Liver (tissue), 8 donors: ENCODE measurements at regions not wholly inside any gene's neighbourhood (a gene's known extent, or its start where the extent isn't known, plus 50 kb on each side); places are given as distances from the start of the nearest gene placed in this dataset.

Experiments
- DNase-seq: peaks from one replicate; pipeline ENCODE4 v3.0.0-alpha.2; 2017; ENCODE audit warnings: low spot score
- H3K27ac ChIP-seq, 2 donors: one replicate each; pipeline ENCODE4 v1.7.0; 2013; ENCODE audit warnings: inconsistent platforms in 2 of 2, low read length in 2 of 2, control low read depth in 1 of 2, low read depth in 1 of 2, mild to moderate bottlenecking in 1 of 2
- H3K27me3 ChIP-seq, 4 donors: one replicate each; pipeline versions ENCODE4 v1.6.1 to v1.7.0; 2013; ENCODE audit warnings: low read length in 3 of 4, inconsistent platforms in 1 of 4, mild to moderate bottlenecking in 1 of 4, moderate library complexity in 1 of 4; ENCODE audit not compliant: control insufficient read depth in 4 of 4, insufficient read depth in 4 of 4
- H3K36me3 ChIP-seq, 4 donors: one replicate each; pipeline versions ENCODE4 v1.6.1 to v1.7.0; 2013; ENCODE audit warnings: low read length in 3 of 4, mild to moderate bottlenecking in 3 of 4, low read depth in 1 of 4, moderate library complexity in 1 of 4; ENCODE audit not compliant: control insufficient read depth in 4 of 4, insufficient read depth in 3 of 4
- H3K4me1 ChIP-seq, 4 donors: one replicate each; pipeline versions ENCODE4 v1.6.1 to v1.7.0; 2013; ENCODE audit warnings: low read length in 3 of 4, mild to moderate bottlenecking in 3 of 4, moderate library complexity in 1 of 4; ENCODE audit not compliant: control insufficient read depth in 4 of 4, insufficient read depth in 4 of 4
- H3K4me3 ChIP-seq, 3 donors: one replicate each; pipeline versions ENCODE4 v1.6.1 to v1.7.0; 2013; ENCODE audit warnings: low read length in 3 of 3, control low read depth in 1 of 3, low read depth in 1 of 3, mild to moderate bottlenecking in 1 of 3
- H3K9ac ChIP-seq, 2 donors: one replicate each; pipeline ENCODE4 v1.7.0; 2013; ENCODE audit warnings: low read length in 2 of 2, mild to moderate bottlenecking in 2 of 2, moderate library complexity in 2 of 2, control low read depth in 1 of 2, low read depth in 1 of 2
- H3K9me3 ChIP-seq, 4 donors: one replicate each; pipeline versions ENCODE4 v1.6.1 to v1.7.0; 2013; ENCODE audit warnings: low read length in 3 of 4; ENCODE audit not compliant: control insufficient read depth in 4 of 4
- ATF3 ChIP-seq: IDR thresholded peaks from 2 replicates; pipeline ENCODE4 v1.6.1; 2016; ENCODE audit warnings: antibody characterized with exemption
- CTCF ChIP-seq: fragments of 150-350 bp; IDR thresholded peaks from 2 replicates; pipeline ENCODE4 v1.5.1; 2017; ENCODE audit warnings: improper control_type of control experiment, low read depth, low read length; ENCODE audit not compliant: missing input control
- EGR1 ChIP-seq, 2 donors: IDR thresholded peaks; 2 replicates each; pipeline ENCODE4 v1.6.1; 2016 to 2018; ENCODE audit warnings: antibody characterized with exemption in 2 of 2, low read depth in 2 of 2
- FOXA1 ChIP-seq: IDR thresholded peaks from 2 replicates; pipeline ENCODE4 v1.6.1; 2016; ENCODE audit warnings: antibody characterized with exemption
- GABPA ChIP-seq, 2 donors: IDR thresholded peaks in 1 of 2; conservative IDR thresholded peaks in 1 of 2; 2 replicates each; pipeline ENCODE4 v1.6.1; 2016; ENCODE audit warnings: antibody characterized with exemption in 2 of 2, mild to moderate bottlenecking in 1 of 2, moderate library complexity in 1 of 2
- HNF4A ChIP-seq, 2 donors: conservative IDR thresholded peaks; 2 replicates each; pipeline ENCODE4 v1.6.1; 2016; ENCODE audit warnings: antibody characterized with exemption in 2 of 2, mild to moderate bottlenecking in 2 of 2
- HNF4G ChIP-seq: IDR thresholded peaks from 2 replicates; pipeline ENCODE4 v1.6.1; 2016; ENCODE audit warnings: antibody characterized with exemption
- JUND ChIP-seq, 2 donors: IDR thresholded peaks; 2 replicates each; pipeline ENCODE4 v1.6.1; 2016; ENCODE audit warnings: antibody characterized with exemption in 2 of 2
- MAX ChIP-seq: IDR thresholded peaks from 2 replicates; pipeline ENCODE4 v1.6.1; 2016; ENCODE audit warnings: antibody characterized with exemption
- RAD21 ChIP-seq, 2 donors: IDR thresholded peaks; 2 replicates each; pipeline ENCODE4 v1.6.1; 2016; ENCODE audit warnings: antibody characterized with exemption in 2 of 2, mild to moderate bottlenecking in 2 of 2
- SP1 ChIP-seq: IDR thresholded peaks from 2 replicates; pipeline ENCODE4 v1.6.1; 2018; ENCODE audit warnings: antibody characterized with exemption, mild to moderate bottlenecking
- TAF1 ChIP-seq: conservative IDR thresholded peaks from 2 replicates; pipeline ENCODE4 v1.6.1; 2016; ENCODE audit warnings: antibody characterized with exemption, mild to moderate bottlenecking
- YY1 ChIP-seq: IDR thresholded peaks from 2 replicates; pipeline ENCODE4 v1.6.1; 2016; ENCODE audit warnings: antibody characterized with exemption, mild to moderate bottlenecking
- ZBTB33 ChIP-seq: IDR thresholded peaks from 2 replicates; pipeline ENCODE4 v1.6.1; 2016; ENCODE audit warnings: antibody characterized with exemption
- WGBS: extraction: QIAGEN DNeasy Blood & Tissue Kit; methylation state at CpG from one replicate; pipeline ENCODE4 v1.1.7; 2013; 5-methylcytosine and 5-hydroxymethylcytosine counted together
- donor health status: healthy.
- donor health status: healthy.
- donor health status: healthy.
- donor health status: healthy.
- donor health status: healthy.

GRCh38 chr6:125358898-125359297 lies 57.1 kb upstream of the HDDC2 start:
- H3K4me3 ChIP-seq = no peak overlapping the region
- H3K4me1 ChIP-seq = peaks cover 0 to 10% (median 6%) of the 10 kb centered on the region in 4 donors
- no peaks in the 10 kb centered on the region for H3K36me3 ChIP-seq
- H3K27me3 ChIP-seq = peaks cover 0 to 10% (median under 1%) of the 10 kb centered on the region in 4 donors
- H3K9ac ChIP-seq = no peak overlapping the region
- 90% methylated on average over 3 of the region's 3 CpGs for WGBS
- H3K27ac ChIP-seq = no peak overlapping the region
- no peaks in the 10 kb centered on the region for H3K9me3 ChIP-seq
- DNase-seq = no peak
- TF ChIP-seq YY1 = no peak
- no peak for TF ChIP-seq FOXA1
- TF ChIP-seq ATF3 = no peak
- TF ChIP-seq MAX = no peak
- TF ChIP-seq TAF1 = no peak
- TF ChIP-seq RAD21 (IDR thresholded peaks at IDR 0.05) = no peak
- no peak for TF ChIP-seq ZBTB33
- no peak for TF ChIP-seq HNF4G

GRCh38 chr6:125361868-125362267 lies 60.1 kb upstream of the HDDC2 start:
- no peak for DNase-seq
- no peak overlapping the region for H3K4me3 ChIP-seq
- H3K9ac ChIP-seq = no peak overlapping the region
- no peaks in the 10 kb centered on the region for H3K36me3 ChIP-seq
- WGBS = 91% methylated on average over 2 of the region's 2 CpGs
- H3K27me3 ChIP-seq = peaks cover 0 to 6% (median 1%) of the 10 kb centered on the region in 4 donors
- H3K27ac ChIP-seq = no peak overlapping the region
- no peaks in the 10 kb centered on the region for H3K9me3 ChIP-seq
- peaks cover 0 to 10% (median 6%) of the 10 kb centered on the region in 4 donors for H3K4me1 ChIP-seq
- no peak for TF ChIP-seq TAF1
- no peak for TF ChIP-seq YY1
- no peak for TF ChIP-seq JUND (IDR thresholded peaks at IDR 0.05)
- no peak for TF ChIP-seq HNF4G
- TF ChIP-seq FOXA1 = no peak
- TF ChIP-seq CTCF = no peak
- no peak for TF ChIP-seq EGR1 (IDR thresholded peaks at IDR 0.05; ENCODE audit: low read depth in 2 of 2)
- TF ChIP-seq RAD21 (IDR thresholded peaks at IDR 0.05) = no peak
- TF ChIP-seq ZBTB33 = no peak
- TF ChIP-seq GABPA (IDR thresholded peaks at IDR 0.05 in 1 of 2, conservative IDR thresholded peaks at IDR 0.05 in 1 of 2) = no peak
- no peak for TF ChIP-seq SP1
- TF ChIP-seq HNF4A (conservative IDR thresholded peaks at IDR 0.05) = no peak
- no peak for TF ChIP-seq MAX
